B cell (primary cell): ENCODE measurements at regions not wholly inside any gene's neighbourhood (a gene's known extent, or its start where the extent isn't known, plus 50 kb on each side); places are given as distances from the start of the nearest gene placed in this dataset.
"Not testable (repeated sequence)": the region's sequence is repeated elsewhere in the genome, so short reads cannot be mapped to it uniquely, and the experiment has no call there.

Source experiments
- ATAC-seq: fragments of 200-7000 bp; cut with Tn5 transposase; one replicate; pipeline ENCODE4 v1.10.0; 2021; ENCODE audit warnings: low read depth, mild to moderate bottlenecking, moderate number of reproducible peaks, moderate library complexity
- CTCF ChIA-PET: fragments of 350-600 bp; sonication (Branson Sonifier 250); formaldehyde crosslinking; loops from one replicate; lab custom pipeline; 2021; ENCODE audit warnings: antibody characterized with exemption, inconsistent platforms; lab: Charles Lee
- POLR2A ChIA-PET: fragments of 350-600 bp; sonication (Branson Sonifier 250); formaldehyde crosslinking; loops from one replicate; lab custom pipeline; 2021; ENCODE audit warnings: antibody characterized with exemption; lab: Charles Lee
- DNase-seq: peaks from one replicate; pipeline ENCODE4 v3.0.0; 2013
- H2AFZ ChIP-seq: 2 replicates; pipeline ENCODE4 v1.6.1; 2012; ENCODE audit warnings: mild to moderate bottlenecking, low read depth, low read length; ENCODE audit not compliant: insufficient read depth, poor library complexity, severe bottlenecking
- H3K27ac ChIP-seq, 2 donors: 1 replicate in 1 of 2; 2 replicates in 1 of 2; pipeline ENCODE4 v1.5.1; 2012 to 2013; ENCODE audit warnings: low read length in 2 of 2, mild to moderate bottlenecking in 2 of 2, moderate library complexity in 1 of 2
- H3K27me3 ChIP-seq, 4 experiments: fragments of 200-600 bp in 1 of 4; sonication (generic) in 1 of 4; replicated peaks in 1 of 4; 1 replicate in 2 of 4; 2 replicates in 2 of 4; pipeline versions ENCODE4 v1.6.1 to v1.7.0; 2013 to 2016; ENCODE audit warnings: low read length in 3 of 4, mild to moderate bottlenecking in 2 of 4, mixed read lengths in 1 of 4, moderate library complexity in 1 of 4; ENCODE audit not compliant: insufficient read depth in 4 of 4, control insufficient read depth in 3 of 4; ENCODE audit errors: control extremely low read depth in 1 of 4
- H3K36me3 ChIP-seq, 2 experiments: replicated peaks in 1 of 2; 1 replicate in 1 of 2; 2 replicates in 1 of 2; pipeline versions ENCODE4 v1.6.1 to v1.7.1; 2013; ENCODE audit warnings: low read length in 1 of 2; ENCODE audit not compliant: insufficient read depth in 2 of 2, control insufficient read depth in 1 of 2; ENCODE audit errors: control extremely low read depth in 1 of 2, extremely low read depth in 1 of 2
- H3K4me1 ChIP-seq, 2 donors: fragments of 200-600 bp in 1 of 2; sonication (generic) in 1 of 2; 1 replicate in 1 of 2; 2 replicates in 1 of 2; pipeline versions ENCODE4 v1.5.1 to v1.6.1; 2013 to 2017; ENCODE audit warnings: low read length in 2 of 2; ENCODE audit not compliant: control insufficient read depth in 2 of 2, insufficient read depth in 2 of 2
- H3K4me2 ChIP-seq: replicated peaks from 2 replicates; pipeline ENCODE3; 2012; ENCODE audit warnings: mild to moderate bottlenecking, low read depth, low read length; ENCODE audit not compliant: poor library complexity, severe bottlenecking
- H3K4me3 ChIP-seq, 5 experiments: fragments of 200-600 bp in 1 of 5; sonication (generic) in 1 of 5; 1 replicate in 3 of 5; 2 replicates in 2 of 5; pipeline versions ENCODE4 v1.5.1 to v1.7.0; 2011 to 2016; ENCODE audit warnings: low read length in 4 of 5, mild to moderate bottlenecking in 4 of 5, low read depth in 2 of 5, control low read depth in 1 of 5, moderate library complexity in 1 of 5; ENCODE audit not compliant: insufficient read depth in 1 of 5; ENCODE audit errors: control extremely low read depth in 1 of 5, extremely low read depth in 1 of 5
- H3K79me2 ChIP-seq: fragments of 200-600 bp; sonication (generic); one replicate; pipeline ENCODE4 v1.6.0; 2016; ENCODE audit warnings: low read length; ENCODE audit not compliant: control insufficient read depth, insufficient read depth
- H3K9ac ChIP-seq: fragments of 200-600 bp; sonication (generic); 2 replicates; pipeline ENCODE4 v1.6.1; 2017; ENCODE audit warnings: mild to moderate bottlenecking, low read length, moderate library complexity
- H3K9me3 ChIP-seq, 3 donors: one replicate each; pipeline versions ENCODE4 v1.6.1 to v1.7.1; 2013; ENCODE audit warnings: low read length in 2 of 3; ENCODE audit not compliant: control insufficient read depth in 2 of 3, insufficient read depth in 1 of 3; ENCODE audit errors: control extremely low read depth in 1 of 3
- H4K20me1 ChIP-seq: 2 replicates; pipeline ENCODE4 v1.6.0; 2012; ENCODE audit warnings: mild to moderate bottlenecking, low read length; ENCODE audit not compliant: insufficient read depth, control insufficient read depth, poor library complexity, severe bottlenecking
- H3K27ac Mint-ChIP-seq: one replicate; pipeline ENCODE4 v1.8.0; 2021; ENCODE audit warnings: mixed read lengths
- H3K27me3 Mint-ChIP-seq: one replicate; pipeline ENCODE4 v1.8.0; 2021; ENCODE audit warnings: mixed read lengths
- H3K4me1 Mint-ChIP-seq: one replicate; pipeline ENCODE4 v1.8.0; 2021; ENCODE audit warnings: mixed read lengths
- H3K4me3 Mint-ChIP-seq: one replicate; pipeline ENCODE4 v1.8.0; 2021; ENCODE audit warnings: mixed read lengths
- H3K9me3 Mint-ChIP-seq: one replicate; pipeline ENCODE4 v1.8.0; 2022; ENCODE audit warnings: mixed read lengths; ENCODE audit not compliant: insufficient read depth
- CTCF ChIP-seq: fragments of 200-600 bp; IDR thresholded peaks from one replicate; pipeline ENCODE4 v1.8.0; 2022; ENCODE audit warnings: antibody characterized with exemption, mild to moderate bottlenecking
- EZH2 ChIP-seq: IDR thresholded peaks from 2 replicates; pipeline ENCODE4 v1.6.1; 2012; ENCODE audit warnings: borderline replicate concordance, low read depth, mild to moderate bottlenecking, moderate library complexity, low read length; ENCODE audit not compliant: insufficient read depth, poor library complexity, severe bottlenecking
- WGBS: methylation state at CpG from one replicate; pipeline ENCODE4 v1.1.5; 2013; ENCODE audit warnings: missing lambda C conversion rate; ENCODE audit not compliant: insufficient coverage; 5-methylcytosine and 5-hydroxymethylcytosine counted together
- intact Hi-C: fragments of 100-400 bp; cut with micrococcal nuclease; formaldehyde crosslinking; loops from one replicate; pipeline ENCODE4 v1.10.0; 2022

GRCh38 chr6:139446138-139446715 lies 71.8 kb upstream of the CITED2 start:
- Histone ChIP-seq H2AFZ (no peak overlapping the region), H3K36me3 (no peaks in the 10 kb centered on the region), H3K4me3 (no peak overlapping the region), H3K27me3 (no peaks in the 10 kb centered on the region), H3K9me3 (no peaks in the 10 kb centered on the region), H3K4me2 (no peak overlapping the region), H4K20me1 (no peaks in the 10 kb centered on the region), H3K27ac (no peak overlapping the region), H3K9ac (no peak overlapping the region), H3K79me2 (no peaks in the 10 kb centered on the region), H3K4me1 (no peaks in the 10 kb centered on the region)
- WGBS = 94% methylated on average over 2 of the region's 5 CpGs
- DNase-seq = no peak
- CTCF ChIA-PET = interaction anchor here (0.6 kb wide), 1 partner anchor 75 kb away, joined by 4 read pairs; no protein-coding TSS in a partner anchor
- Mint-ChIP-seq H3K4me1 (peaks cover 10% of the 10 kb centered on the region), H3K27me3 (no peaks in the 10 kb centered on the region), H3K9me3 (no peaks in the 10 kb centered on the region), H3K27ac (no peak overlapping the region), H3K4me3 (no peak overlapping the region)
- no peak for ATAC-seq
- POLR2A ChIA-PET = no interaction called here
- TF ChIP-seq CTCF (no peak), EZH2 (no peak)
- intact Hi-C loops = no loop called here

GRCh38 chr6:139444273-139444787 lies 69.9 kb upstream of the CITED2 start:
- ATAC-seq, H3K27ac Mint-ChIP-seq, H3K4me1 ChIP-seq, H3K36me3 ChIP-seq, POLR2A ChIA-PET, H3K9ac ChIP-seq, H4K20me1 ChIP-seq, H3K27ac ChIP-seq, H3K4me3 Mint-ChIP-seq, H3K9me3 Mint-ChIP-seq, H3K9me3 ChIP-seq, H3K27me3 Mint-ChIP-seq, H3K4me2 ChIP-seq, H3K27me3 ChIP-seq, H2AFZ ChIP-seq, DNase-seq, H3K4me3 ChIP-seq, intact Hi-C loops, H3K79me2 ChIP-seq, CTCF ChIA-PET: not testable (repeated sequence)
- H3K4me1 Mint-ChIP-seq = peaks cover 10% of the 10 kb centered on the region
- 100% methylated on average over 8 of the region's 11 CpGs for WGBS
